ENCODE measurements at regions not wholly inside any gene's neighbourhood (a gene's known extent, or its start where the extent isn't known, plus 50 kb on each side); places are given as distances from the start of the nearest gene placed in this dataset.

DNA sequence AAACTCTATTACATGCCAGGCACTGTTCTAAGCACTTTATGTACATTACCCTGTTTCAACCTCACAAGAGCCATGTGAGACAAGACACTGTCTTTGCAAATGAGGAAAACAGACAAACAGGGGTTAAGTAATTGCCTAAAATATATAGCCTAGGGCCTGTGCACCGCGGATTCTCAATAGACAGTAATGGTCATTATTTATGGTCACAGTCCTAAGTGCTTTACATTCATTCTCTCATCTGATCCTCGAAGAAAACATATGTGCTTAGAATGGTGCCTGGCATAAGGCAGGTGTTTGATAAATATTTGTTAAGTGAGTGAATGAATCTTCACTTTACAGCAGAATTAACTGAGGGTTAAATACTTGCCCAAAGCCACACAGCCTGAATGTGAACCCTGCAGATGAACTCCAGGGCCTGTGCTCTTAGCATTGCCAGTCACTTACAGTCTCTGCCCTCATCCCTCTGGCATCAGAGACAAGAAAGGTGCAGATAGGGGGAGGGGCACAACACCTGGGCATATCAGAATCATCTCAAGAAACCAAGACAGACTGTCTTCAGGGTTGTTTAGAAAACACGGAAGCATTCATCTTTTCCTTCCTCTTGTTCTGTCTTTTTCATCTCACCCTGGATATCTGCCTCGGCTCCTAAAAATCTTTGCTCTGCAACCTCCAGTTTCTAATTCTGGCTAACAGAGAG, 92.8 kb upstream of the SASH1 start:
- Histone ChIP-seq H3K4me1 (peaks cover 0 to 20% (median 4%) of the 10 kb centered on the region in 3 donors), H3K9me3 (no peaks in the 10 kb centered on the region), H3K36me3 (no peaks in the 10 kb centered on the region), H3K27ac (no peak overlapping the region), H3K4me3 (no peak overlapping the region), H3K27me3 (no peaks in the 10 kb centered on the region)
- intact Hi-C loops (cut with DNase I): loop anchor here (5.0 kb wide), 1 partner anchor 68 kb away; no protein-coding TSS in a partner anchor
- TF ChIP-seq CTCF (IDR thresholded peaks at IDR 0.05) (no peak), POLR2A (IDR thresholded peaks at IDR 0.05) (no peak)
- DNase-seq: no peak
- WGBS, 2 donors: 71 to 75% methylated on average over 5 of the region's 5 CpGs

- 20 to 29% methylated on average over 4 of the region's 4 CpGs for WGBS, 2 donors
- Histone ChIP-seq H3K27me3 (no peaks in the 10 kb centered on the region), H3K4me3 (no peak overlapping the region), H3K27ac (no peak overlapping the region), H3K9me3 (no peaks in the 10 kb centered on the region), H3K36me3 (no peaks in the 10 kb centered on the region), H3K4me1 (peaks cover 0 to 20% (median 4%) of the 10 kb centered on the region in 3 donors)
- intact Hi-C loops (cut with DNase I): no loop called here
- DNase-seq: no peak
- TF ChIP-seq POLR2A (IDR thresholded peaks at IDR 0.05): no peak
- TF ChIP-seq CTCF (IDR thresholded peaks at IDR 0.05): peak in 5 of 6 experiments; percentile 40 to 72 (median 47)
Observed at GRCh38 chr6:148250975-148251685, 91.5 kb upstream of the SASH1 start.

GRCh38 chr6:148251891-148252290, 90.7 kb upstream of the SASH1 start:
- Histone ChIP-seq H3K36me3 (no peaks in the 10 kb centered on the region), H3K9me3 (no peaks in the 10 kb centered on the region), H3K4me3 (no peak overlapping the region), H3K27me3 (no peaks in the 10 kb centered on the region), H3K27ac (no peak overlapping the region), H3K4me1 (peaks cover 0 to 20% (median 4%) of the 10 kb centered on the region in 3 donors)
- intact Hi-C loops (cut with DNase I): no loop called here
- TF ChIP-seq POLR2A (IDR thresholded peaks at IDR 0.05) (no peak), CTCF (IDR thresholded peaks at IDR 0.05) (no peak)
- DNase-seq: no peak
- WGBS, 2 donors: 75 to 78% methylated on average over 5 to 6 of the region's 7 CpGs

DNA sequence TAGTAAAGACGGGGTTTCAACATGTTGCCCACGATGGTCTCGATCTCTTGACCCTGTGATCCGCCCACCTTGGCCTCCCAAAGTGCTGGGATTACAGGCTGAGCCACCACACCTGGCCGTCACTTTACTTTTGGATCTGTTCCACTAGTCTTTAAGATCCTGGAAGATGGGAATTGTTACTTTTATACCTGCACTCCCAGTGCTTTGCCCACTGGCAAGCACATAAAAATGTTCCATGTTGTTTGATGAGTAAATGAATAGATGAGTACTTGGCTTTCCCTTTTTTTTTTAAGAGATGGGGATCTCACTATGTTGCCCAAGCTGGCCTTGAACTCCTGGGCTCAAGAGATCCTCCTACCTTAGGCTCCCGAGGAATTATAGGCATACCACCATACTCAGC, 84.8 kb upstream of the SASH1 start:
- no peak for DNase-seq
- H3K4me1 ChIP-seq: peaks cover 0 to 19% (median 12%) of the 10 kb centered on the region in 3 donors
- no peak overlapping the region for H3K27ac ChIP-seq
- TF ChIP-seq POLR2A (IDR thresholded peaks at IDR 0.05): no peak
- no peak for TF ChIP-seq CTCF (IDR thresholded peaks at IDR 0.05)
- intact Hi-C loops (cut with DNase I): no loop called here
- H3K27me3 ChIP-seq: no peaks in the 10 kb centered on the region
- H3K9me3 ChIP-seq: no peaks in the 10 kb centered on the region
- no peak overlapping the region for H3K4me3 ChIP-seq
- WGBS, 2 donors: 87 to 90% methylated on average over 5 to 6 of the region's 6 CpGs
- no peaks in the 10 kb centered on the region for H3K36me3 ChIP-seq

DNA sequence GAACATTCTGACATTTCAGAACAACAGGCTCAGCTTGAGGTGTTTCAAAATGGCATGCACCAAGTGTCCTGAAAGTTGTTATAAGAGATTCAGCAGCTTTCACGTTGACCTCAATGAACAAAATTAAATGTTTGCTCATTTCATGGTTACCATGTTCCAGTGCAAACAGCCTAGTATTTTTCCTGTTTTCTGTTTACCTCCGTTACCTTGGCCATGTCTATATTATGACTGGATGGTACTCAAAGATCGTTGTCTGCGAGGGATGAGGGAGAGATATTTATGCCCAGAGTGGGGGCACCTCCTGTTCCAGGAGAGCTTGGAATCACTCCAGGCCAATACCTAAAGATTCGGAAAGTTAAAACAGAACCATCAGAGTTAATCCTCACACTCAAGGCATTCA, 83.8 kb upstream of the SASH1 start:
- WGBS, 2 donors: 84 to 95% methylated on average over 5 of the region's 5 CpGs
- no peak for TF ChIP-seq CTCF (IDR thresholded peaks at IDR 0.05)
- no peak for TF ChIP-seq POLR2A (IDR thresholded peaks at IDR 0.05)
- no peak overlapping the region for H3K27ac ChIP-seq
- peaks cover 0 to 30% (median 15%) of the 10 kb centered on the region in 3 donors for H3K4me1 ChIP-seq
- H3K4me3 ChIP-seq: no peak overlapping the region
- no peaks in the 10 kb centered on the region for H3K27me3 ChIP-seq
- no peaks in the 10 kb centered on the region for H3K36me3 ChIP-seq
- intact Hi-C loops (cut with DNase I): no loop called here
- no peaks in the 10 kb centered on the region for H3K9me3 ChIP-seq
- DNase-seq: no peak

Measured in esophagus squamous epithelium (tissue), 5 donors.